SKM-1 treated with dmso at 0.1 percent for 144 hours (cell line): ENCODE measurements at regions not wholly inside any gene's neighbourhood (a gene's known extent, or its start where the extent isn't known, plus 50 kb on each side); places are given as distances from the start of the nearest gene placed in this dataset.
"Not testable (repeated sequence)": the region's sequence is repeated elsewhere in the genome, so short reads cannot be mapped to it uniquely, and the experiment has no call there.

Experiments used
- DNase-seq: peaks from one replicate; lab custom pipeline; 2025; ENCODE audit not compliant: unreplicated experiment; lab: John Stamatoyannopoulos, UW

- DNase-seq, result no peak
Measured at GRCh38 chr3:94405258-94406035, 342.6 kb downstream of the NSUN3 start.

- DNase-seq, result no peak
Measured at GRCh38 chr3:94406595-94406994, 343.7 kb downstream of the NSUN3 start.

DNA sequence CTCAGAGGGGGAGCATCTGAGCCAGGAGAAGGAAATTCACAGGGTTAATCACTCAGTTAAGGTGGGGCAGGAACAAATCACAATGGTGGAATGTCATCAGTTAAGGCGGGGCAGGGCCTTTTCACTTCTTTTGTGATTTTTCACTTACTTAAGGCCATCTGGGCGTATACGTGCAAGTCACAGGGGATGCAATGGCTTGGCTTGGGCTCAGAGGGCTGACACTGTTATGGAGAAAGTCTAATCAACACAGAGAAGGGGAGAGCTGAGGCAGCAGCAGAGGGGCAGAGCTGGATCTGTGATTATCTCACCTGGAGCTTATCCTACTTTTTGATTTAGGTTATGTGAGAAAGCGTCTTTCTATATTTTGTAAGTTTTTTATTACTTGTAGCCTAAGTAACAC lies 350.1 kb downstream of the NSUN3 start:
- DNase-seq, result not testable (repeated sequence)

- no peak for DNase-seq
Measured at GRCh38 chr3:94413336-94414108, 350.7 kb downstream of the NSUN3 start.

DNA sequence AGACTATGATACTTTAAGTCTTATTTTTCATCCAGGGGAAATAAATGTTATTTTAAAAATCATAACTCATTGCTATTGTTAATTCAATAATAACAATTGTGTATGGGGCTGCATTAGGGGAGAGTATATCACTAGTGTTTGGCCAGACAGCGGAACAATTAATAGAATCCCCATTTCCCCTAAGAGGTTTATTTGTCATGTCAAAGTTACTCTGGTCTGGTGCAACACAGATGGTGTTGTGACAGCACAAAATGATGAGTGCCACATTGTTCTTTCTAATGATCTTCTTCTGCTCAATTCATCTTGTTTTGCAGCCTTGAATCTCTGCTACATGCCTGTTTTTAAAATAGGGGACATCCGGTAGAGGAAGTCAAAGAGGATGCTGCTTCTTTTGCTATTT lies 351.6 kb downstream of the NSUN3 start:
- no peak for DNase-seq

DNA sequence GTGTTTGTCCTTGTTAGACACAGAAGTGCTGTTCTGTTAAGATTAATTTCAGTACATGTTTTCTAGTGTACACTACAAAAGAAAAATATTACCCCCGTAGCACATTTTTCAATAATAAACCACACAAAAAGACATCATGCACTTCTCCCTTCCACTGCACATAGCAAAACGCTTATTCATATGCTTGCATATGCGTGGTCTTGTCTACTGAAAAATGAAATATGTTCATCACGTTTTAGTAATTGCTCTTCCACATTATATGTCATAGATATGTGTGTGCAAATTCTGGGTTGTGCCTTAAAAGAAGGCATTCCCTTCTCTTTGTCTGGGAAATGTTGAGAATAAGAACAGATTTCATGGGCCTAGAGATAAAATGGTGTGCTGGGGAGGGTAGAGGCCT lies 353.9 kb downstream of the NSUN3 start:
- DNase-seq, result no peak

DNA sequence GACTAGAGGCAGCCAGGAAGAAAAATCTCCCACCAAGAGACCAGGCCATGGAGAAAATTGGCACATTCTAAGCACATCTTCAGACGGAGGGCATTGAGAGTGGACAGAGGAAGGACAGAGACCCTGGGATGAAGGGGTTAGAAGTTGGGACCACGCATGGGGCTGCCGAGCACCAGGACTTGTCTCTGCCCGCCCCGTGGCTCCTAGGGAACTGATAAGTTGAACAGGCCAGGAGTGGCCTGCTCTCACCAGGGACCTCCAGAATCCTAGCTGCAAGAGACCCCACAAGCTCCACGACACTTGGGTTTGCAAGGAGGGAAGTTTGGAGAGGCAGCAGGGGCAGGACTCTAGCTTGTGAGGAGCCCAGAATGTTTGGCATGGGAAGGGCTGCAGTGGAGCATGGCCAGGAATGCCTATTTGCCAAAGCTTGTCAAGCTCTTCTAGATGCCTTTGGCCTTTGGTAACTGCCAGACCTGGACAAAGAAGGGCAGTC lies 355.1 kb downstream of the NSUN3 start:
- no peak for DNase-seq

GRCh38 chr3:94420931-94421330 lies 358.1 kb downstream of the NSUN3 start:
- DNase-seq, result no peak

DNA sequence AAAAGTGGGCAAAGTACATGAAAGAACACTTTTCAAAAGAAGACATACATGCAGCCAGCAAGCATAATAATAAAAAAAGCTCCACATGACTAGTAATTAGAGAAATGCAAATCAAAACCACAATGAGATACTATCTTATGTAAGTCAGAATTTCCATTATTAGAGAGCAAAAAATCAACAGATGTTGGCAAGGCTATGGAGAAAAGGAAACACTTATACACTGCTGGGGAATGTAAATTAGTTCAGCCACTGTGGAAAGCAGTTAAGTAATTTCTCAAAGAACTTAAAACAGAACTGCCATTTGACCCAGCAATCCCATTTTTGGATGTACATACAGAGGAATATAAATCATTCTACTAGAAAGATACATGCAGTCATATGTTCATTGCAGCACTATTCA lies 360.7 kb downstream of the NSUN3 start:
- no peak for DNase-seq

DNA sequence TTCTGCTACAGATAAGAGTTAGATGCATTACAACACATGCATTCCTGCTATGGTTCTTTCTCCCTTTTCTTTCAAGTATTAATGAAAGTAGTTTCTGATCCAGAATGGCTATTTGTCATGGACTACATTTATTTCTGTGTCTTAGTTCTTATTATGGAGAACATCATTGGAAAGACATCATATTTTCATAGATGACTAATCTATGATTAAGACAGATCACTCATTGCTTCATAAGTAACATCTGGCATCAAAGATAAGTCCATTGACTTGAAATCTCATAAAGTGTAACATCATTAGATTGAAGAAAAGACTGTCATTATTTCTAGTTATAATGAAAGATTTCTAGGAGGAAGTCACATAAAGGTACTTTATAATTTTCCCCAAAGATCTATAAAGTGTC lies 366.7 kb downstream of the NSUN3 start:
- no peak for DNase-seq

- DNase-seq, result no peak
Measured at GRCh38 chr3:94431876-94432570, 369.2 kb downstream of the NSUN3 start.

DNA sequence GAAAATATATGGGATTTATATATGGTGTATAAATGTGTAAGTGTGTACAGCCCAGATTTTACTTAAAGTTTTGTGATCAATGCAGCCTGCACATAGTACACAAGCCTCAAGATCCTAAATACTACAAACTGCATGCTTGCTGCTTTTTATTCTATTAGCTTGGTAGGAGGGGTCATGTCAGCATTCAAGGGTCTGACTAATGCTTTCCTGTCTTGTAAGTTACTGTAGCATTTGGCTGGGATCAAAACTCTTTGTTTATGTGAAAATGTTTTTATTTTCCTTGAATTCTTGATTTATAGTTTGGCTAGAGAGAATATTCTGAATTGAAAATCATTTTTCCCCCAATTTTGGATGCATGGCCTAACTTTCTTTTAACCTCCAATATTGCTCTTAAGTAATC lies 370.9 kb downstream of the NSUN3 start:
- no peak for DNase-seq

DNA sequence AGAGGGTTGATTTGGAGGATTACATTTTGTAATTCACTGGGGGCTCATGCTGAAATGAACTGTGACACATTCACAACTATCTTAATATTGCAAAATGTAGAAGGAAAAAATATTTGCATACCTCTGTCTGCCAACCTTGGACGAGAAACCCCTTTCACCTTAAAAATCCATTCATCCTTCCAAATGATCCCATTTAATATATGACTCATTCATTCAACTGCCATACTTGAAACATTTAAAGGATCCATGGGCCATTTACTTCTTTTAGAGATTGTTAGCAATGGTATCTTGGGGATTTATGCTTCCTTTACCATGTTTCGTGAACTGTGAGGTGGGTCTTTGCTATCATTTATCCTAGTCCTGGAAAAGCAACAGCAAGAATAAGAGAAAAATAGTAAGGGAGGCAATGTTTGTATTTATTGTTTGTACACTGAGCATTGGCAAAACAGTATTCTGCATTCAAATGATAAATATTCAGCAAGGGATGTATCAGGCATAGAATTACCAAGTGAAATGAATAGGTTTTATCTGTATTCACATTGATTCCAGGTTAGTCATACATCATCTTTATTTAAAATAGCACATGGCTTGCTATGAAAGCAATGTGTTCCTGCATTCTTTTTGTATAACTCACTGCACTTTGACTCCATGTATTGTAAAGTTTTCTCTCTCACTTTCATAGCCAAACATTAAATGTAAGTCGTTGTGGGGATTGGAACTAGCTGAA lies 378.1 kb downstream of the NSUN3 start:
- DNase-seq, result no peak

- DNase-seq, result no peak
Measured at GRCh38 chr3:94441494-94441847, 378.6 kb downstream of the NSUN3 start.

- no peak for DNase-seq
Measured at GRCh38 chr3:94453864-94454263, 391.0 kb downstream of the NSUN3 start.

DNA sequence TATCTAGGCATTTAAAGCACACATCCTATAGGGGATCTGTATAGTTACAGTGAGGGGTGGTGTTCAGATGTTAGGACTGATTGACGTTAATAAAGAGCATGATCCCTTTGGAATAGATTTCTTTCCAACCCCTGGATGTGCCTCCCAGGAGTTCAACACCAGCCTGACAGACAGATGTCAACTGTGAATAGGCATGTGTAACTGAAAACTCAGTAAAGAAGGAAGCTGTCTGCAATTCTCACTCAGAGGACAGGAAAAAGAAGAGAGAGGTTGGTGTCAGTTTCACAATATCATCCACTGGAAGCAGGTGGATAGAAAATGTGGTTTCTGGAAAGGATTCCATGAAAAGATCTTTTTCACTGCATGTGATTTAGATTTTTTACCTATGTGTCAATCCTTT lies 396.3 kb downstream of the NSUN3 start:
- no peak for DNase-seq

DNA sequence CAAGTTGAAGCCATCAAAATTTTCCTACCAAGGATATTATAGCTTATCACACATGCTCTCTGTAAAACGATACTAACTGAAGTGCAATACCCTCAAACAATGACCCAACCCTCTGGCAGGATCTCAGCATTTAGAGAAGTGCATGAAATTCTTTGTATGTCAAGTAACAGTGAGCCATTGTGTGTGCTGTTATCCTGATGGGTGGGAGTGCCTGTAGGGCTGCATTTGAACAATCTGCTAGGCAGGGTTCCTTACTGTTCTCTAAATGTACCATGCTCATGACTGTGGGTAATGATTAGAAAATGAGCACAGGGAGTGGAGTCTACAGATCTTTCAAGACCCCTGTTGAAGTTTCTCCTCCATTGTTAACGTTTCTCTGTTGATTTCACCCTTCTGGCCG lies 398.1 kb downstream of the NSUN3 start:
- DNase-seq, result no peak

DNA sequence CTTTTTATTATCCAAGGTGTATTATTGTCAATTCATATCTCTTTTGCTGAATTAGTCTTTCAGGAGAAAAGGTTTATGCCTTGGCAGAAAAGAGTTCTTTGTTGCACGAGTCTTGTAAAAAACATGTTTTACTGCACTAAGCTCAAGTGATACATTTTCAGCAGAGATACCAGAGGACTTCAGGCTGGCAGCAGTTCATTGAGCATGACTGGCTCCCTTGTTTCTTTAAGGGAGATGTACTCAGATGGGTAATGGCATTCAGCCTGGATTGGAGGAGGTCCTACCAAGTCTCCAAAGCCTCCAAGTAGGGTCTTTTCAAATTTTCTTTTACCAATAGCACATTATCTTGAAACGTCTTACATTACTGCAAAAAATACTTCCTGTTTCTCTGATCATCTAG lies 400.1 kb downstream of the NSUN3 start:
- DNase-seq, result no peak

- DNase-seq, result no peak
Measured at GRCh38 chr3:94472511-94472910, 409.6 kb downstream of the NSUN3 start.

DNA sequence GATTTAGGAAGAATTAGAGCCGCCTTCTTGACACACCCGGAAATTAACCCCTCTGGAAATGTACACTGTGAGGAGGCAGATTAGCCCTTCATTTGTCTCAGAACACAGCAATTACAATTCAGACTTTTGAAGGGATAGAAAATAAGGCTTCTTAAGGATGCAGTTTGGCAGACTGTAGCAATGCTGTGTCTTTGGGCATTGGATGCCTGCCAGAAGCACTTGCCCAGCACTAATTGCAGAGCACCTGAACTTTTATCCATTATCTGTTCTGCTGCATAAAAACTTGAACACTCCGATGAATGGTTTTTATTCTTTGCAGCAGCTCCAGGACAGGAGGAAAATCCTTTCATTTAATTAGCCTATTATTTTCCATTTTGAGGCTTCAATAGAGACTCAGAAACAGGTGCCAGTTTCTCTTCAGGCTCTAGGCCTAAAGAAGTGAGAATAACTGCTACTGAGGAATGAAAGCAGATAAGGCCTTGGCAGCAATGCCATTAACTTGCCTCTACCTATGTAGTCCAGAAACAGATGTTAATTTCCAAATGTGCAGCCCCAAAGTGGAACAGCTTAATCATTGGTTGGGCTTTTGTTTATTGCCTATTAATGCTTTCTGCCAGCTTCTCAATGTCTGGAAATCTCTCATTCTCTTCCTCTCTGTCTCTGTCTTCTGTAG lies 418.5 kb downstream of the NSUN3 start:
- no peak for DNase-seq

DNA sequence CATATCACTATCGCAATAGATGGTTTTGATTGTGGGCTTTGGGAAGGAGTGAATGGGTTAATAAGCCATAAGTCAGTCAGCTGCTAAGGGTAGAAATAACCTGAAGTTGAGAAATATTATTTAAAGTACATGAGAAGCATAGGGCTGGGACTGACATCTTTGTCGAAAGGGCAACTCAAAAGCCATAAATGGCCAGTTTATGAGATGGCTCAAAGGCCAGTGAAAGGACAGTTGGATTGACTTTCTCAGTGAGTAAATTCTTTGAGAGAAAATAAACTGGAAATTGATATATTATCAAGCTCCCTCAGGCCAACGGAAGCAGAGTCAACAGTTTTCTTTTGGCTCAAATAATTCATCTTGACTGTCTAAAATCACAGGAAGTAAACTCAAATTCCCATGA lies 419.8 kb downstream of the NSUN3 start:
- no peak for DNase-seq
